ENCODE measurements at regions not wholly inside any gene's neighbourhood (a gene's known extent, or its start where the extent isn't known, plus 50 kb on each side); places are given as distances from the start of the nearest gene placed in this dataset.

DNA sequence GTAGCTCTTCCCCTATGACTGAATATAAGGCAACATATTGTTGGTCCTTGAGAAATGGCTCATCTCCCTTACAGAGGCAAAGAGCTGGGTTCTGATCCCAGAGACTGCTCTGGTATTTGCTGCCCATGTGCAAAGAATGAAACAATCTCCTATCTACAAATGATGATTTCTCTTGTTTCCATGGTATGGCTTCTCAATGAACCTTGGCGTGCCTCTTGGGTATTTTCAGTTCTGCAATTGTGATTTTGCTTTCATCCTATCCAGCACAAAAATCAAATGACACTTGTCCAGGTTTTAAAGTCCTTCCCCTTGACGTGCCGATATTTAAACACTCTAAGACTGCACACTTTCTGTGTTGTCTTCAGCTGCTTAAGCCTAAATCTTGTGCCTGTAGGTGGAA, 109.8 kb upstream of the NR2F2 start:
- H3K4me3 ChIP-seq (ENCODE audit: control insufficient read depth, low read depth, low read length) = no peak overlapping the region
- TF ChIP-seq, protein P1, sequence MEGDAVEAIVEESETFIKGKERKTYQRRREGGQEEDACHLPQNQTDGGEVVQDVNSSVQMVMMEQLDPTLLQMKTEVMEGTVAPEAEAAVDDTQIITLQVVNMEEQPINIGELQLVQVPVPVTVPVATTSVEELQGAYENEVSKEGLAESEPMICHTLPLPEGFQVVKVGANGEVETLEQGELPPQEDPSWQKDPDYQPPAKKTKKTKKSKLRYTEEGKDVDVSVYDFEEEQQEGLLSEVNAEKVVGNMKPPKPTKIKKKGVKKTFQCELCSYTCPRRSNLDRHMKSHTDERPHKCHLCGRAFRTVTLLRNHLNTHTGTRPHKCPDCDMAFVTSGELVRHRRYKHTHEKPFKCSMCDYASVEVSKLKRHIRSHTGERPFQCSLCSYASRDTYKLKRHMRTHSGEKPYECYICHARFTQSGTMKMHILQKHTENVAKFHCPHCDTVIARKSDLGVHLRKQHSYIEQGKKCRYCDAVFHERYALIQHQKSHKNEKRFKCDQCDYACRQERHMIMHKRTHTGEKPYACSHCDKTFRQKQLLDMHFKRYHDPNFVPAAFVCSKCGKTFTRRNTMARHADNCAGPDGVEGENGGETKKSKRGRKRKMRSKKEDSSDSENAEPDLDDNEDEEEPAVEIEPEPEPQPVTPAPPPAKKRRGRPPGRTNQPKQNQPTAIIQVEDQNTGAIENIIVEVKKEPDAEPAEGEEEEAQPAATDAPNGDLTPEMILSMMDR (IDR thresholded peaks at IDR 0.05; ENCODE audit: control insufficient read depth, insufficient read depth, low read depth, low read length, missing control alignments) = no peak
- DNase-seq (ENCODE audit: low read depth) = no peak

DNA sequence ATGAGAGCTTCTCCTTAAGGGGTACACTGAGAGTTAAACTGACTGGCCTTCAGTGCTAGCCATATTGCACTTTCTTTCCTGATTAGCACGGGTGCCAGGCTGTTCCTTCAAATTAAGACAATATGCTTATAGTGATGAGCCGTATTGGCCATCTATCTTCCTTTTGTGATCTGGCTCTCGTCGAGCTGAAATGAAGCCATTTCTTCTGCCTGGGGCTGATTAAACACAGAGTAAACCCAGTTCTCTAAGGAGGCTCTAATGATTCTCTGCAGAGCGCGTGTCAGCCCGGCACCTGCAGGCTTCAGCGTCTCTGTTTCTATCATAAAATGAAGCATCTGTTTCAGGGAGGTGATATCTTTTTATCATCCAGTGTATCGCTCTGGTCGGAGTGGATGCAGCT, 107.5 kb upstream of the NR2F2 start:
- no peak for DNase-seq (ENCODE audit: low read depth)
- no peak overlapping the region for H3K4me3 ChIP-seq (ENCODE audit: control insufficient read depth, low read depth, low read length)
- TF ChIP-seq, protein P1 (IDR thresholded peaks at IDR 0.05; ENCODE audit: control insufficient read depth, insufficient read depth, low read depth, low read length, missing control alignments) = no peak

DNA sequence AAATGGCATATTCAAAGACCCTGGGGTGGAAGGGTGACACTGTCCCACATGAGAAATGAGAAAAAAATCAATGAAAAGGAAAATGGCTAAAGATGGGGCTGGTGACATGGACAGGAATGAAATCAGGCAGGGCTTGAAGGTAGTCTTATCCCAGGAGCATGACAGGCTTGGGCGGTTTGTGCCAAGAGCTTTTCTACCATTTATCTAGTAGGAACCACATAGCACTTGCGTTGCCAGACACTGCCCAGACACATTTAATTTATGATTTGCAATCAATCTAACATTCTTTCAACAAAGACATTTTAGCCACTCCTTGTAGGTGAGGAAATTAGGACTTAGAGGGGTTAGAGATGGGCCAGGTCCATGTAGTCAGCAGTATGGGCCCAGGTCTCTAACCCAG, 106.6 kb upstream of the NR2F2 start:
- H3K4me3 ChIP-seq (ENCODE audit: control insufficient read depth, low read depth, low read length) = no peak overlapping the region
- TF ChIP-seq, protein P1 (IDR thresholded peaks at IDR 0.05; ENCODE audit: control insufficient read depth, insufficient read depth, low read depth, low read length, missing control alignments) = no peak
- no peak for DNase-seq (ENCODE audit: low read depth)

DNA sequence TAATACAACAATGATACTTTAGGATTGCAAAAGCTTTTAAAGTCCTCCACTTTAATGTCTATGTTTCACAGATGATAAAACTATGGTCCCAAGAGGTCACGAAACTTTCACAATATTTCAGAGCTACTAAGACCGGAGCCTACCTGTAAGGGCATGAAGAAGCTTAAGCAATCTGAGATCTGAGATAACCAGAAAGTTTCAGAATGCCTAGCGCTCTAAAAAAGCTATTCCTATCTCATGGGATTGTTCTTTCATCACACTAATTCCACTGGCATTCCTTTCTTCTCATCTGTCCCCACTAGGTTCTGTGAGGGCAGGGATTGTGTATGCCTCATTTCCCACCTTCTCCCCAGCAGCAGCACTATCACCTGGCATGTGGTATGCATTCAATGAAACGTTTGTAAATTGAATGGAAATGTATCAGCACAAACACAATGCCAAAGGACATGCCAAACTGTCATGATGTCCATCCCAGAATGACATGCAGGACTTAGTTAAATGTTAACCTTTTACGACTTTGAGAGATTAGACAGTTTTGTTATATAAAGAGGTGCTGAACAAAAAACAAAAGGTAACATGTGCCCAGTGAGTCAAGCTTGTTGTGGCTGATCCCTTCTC, 104.7 kb upstream of the NR2F2 start:
- no peak overlapping the region for H3K4me3 ChIP-seq (ENCODE audit: control insufficient read depth, low read depth, low read length)
- no peak for DNase-seq (ENCODE audit: low read depth)
- TF ChIP-seq, protein P1 (IDR thresholded peaks at IDR 0.05; ENCODE audit: control insufficient read depth, insufficient read depth, low read depth, low read length, missing control alignments) = no peak

DNA sequence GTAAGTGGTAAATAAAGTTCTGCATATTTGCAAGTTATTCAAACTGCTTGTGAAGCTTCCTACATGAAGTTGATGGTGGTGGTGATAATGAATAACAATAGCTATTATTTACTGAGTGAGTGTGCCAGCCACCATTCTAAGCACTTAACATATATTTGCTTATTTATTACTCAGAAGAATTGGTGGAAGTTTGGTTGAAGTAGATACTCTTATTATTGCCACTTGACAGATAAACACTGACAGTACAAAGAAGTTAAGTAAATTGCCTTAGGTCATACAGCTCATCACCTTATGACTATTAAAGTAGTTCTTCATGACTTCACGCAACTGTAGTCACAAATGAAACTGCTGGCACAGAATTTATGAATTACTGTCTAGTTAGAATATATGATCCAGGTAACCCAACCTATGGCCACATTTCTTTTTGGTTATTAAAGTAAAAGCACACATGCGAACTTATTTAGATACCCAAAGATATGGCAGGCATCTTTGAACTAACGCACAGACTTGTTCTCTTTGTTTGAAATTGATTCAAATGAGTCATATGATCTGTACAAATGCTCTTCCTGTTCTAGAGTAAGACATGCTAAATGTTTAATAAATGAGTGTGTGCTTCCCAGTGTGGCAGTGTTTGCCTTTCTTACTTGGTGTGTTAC, 99.8 kb upstream of the NR2F2 start:
- no peak overlapping the region for H3K4me3 ChIP-seq (ENCODE audit: control insufficient read depth, low read depth, low read length)
- DNase-seq (ENCODE audit: low read depth) = no peak
- TF ChIP-seq, protein P1 (IDR thresholded peaks at IDR 0.05; ENCODE audit: control insufficient read depth, insufficient read depth, low read depth, low read length, missing control alignments) = no peak

DNA sequence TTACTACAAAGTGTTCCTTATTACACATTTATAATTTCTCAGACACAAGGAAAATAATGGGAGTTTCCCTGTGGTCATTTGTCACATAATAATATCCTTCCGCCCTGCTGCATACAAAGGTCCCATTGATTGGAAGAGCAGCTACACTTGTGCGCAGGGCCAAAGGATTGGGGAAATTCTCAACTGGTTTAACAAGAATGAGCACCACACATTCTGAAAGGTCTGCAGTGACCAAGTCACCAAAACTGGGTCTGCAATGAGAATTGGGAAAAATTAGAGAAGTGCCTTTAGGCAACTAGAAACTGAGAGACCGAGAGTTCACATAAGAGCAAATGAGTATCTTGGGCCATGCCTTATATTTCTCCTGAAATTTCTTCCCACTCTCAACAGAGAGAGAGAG, 98.2 kb upstream of the NR2F2 start:
- TF ChIP-seq, protein P1 (IDR thresholded peaks at IDR 0.05; ENCODE audit: control insufficient read depth, insufficient read depth, low read depth, low read length, missing control alignments) = no peak
- H3K4me3 ChIP-seq (ENCODE audit: control insufficient read depth, low read depth, low read length) = no peak overlapping the region
- DNase-seq (ENCODE audit: low read depth) = no peak

All from AG09309 (cell line).